B cell (primary cell): ENCODE measurements at regions not wholly inside any gene's neighbourhood (a gene's known extent, or its start where the extent isn't known, plus 50 kb on each side); places are given as distances from the start of the nearest gene placed in this dataset.

Experiments used
- ATAC-seq: fragments of 200-7000 bp; cut with Tn5 transposase; one replicate; pipeline ENCODE4 v1.10.0; 2021; ENCODE audit warnings: low read depth, mild to moderate bottlenecking, moderate number of reproducible peaks, moderate library complexity
- CTCF ChIA-PET: fragments of 350-600 bp; sonication (Branson Sonifier 250); formaldehyde crosslinking; loops from one replicate; lab custom pipeline; 2021; ENCODE audit warnings: antibody characterized with exemption, inconsistent platforms; lab: Charles Lee
- POLR2A ChIA-PET: fragments of 350-600 bp; sonication (Branson Sonifier 250); formaldehyde crosslinking; loops from one replicate; lab custom pipeline; 2021; ENCODE audit warnings: antibody characterized with exemption; lab: Charles Lee
- DNase-seq: peaks from one replicate; pipeline ENCODE4 v3.0.0; 2013
- H2AFZ ChIP-seq: 2 replicates; pipeline ENCODE4 v1.6.1; 2012; ENCODE audit warnings: mild to moderate bottlenecking, low read depth, low read length; ENCODE audit not compliant: insufficient read depth, poor library complexity, severe bottlenecking
- H3K27ac ChIP-seq, 2 donors: 1 replicate in 1 of 2; 2 replicates in 1 of 2; pipeline ENCODE4 v1.5.1; 2012 to 2013; ENCODE audit warnings: low read length in 2 of 2, mild to moderate bottlenecking in 2 of 2, moderate library complexity in 1 of 2
- H3K27me3 ChIP-seq, 4 experiments: fragments of 200-600 bp in 1 of 4; sonication (generic) in 1 of 4; replicated peaks in 1 of 4; 1 replicate in 2 of 4; 2 replicates in 2 of 4; pipeline versions ENCODE4 v1.6.1 to v1.7.0; 2013 to 2016; ENCODE audit warnings: low read length in 3 of 4, mild to moderate bottlenecking in 2 of 4, mixed read lengths in 1 of 4, moderate library complexity in 1 of 4; ENCODE audit not compliant: insufficient read depth in 4 of 4, control insufficient read depth in 3 of 4; ENCODE audit errors: control extremely low read depth in 1 of 4
- H3K36me3 ChIP-seq, 2 experiments: replicated peaks in 1 of 2; 1 replicate in 1 of 2; 2 replicates in 1 of 2; pipeline versions ENCODE4 v1.6.1 to v1.7.1; 2013; ENCODE audit warnings: low read length in 1 of 2; ENCODE audit not compliant: insufficient read depth in 2 of 2, control insufficient read depth in 1 of 2; ENCODE audit errors: control extremely low read depth in 1 of 2, extremely low read depth in 1 of 2
- H3K4me1 ChIP-seq, 2 donors: fragments of 200-600 bp in 1 of 2; sonication (generic) in 1 of 2; 1 replicate in 1 of 2; 2 replicates in 1 of 2; pipeline versions ENCODE4 v1.5.1 to v1.6.1; 2013 to 2017; ENCODE audit warnings: low read length in 2 of 2; ENCODE audit not compliant: control insufficient read depth in 2 of 2, insufficient read depth in 2 of 2
- H3K4me2 ChIP-seq: replicated peaks from 2 replicates; pipeline ENCODE3; 2012; ENCODE audit warnings: mild to moderate bottlenecking, low read depth, low read length; ENCODE audit not compliant: poor library complexity, severe bottlenecking
- H3K4me3 ChIP-seq, 5 experiments: fragments of 200-600 bp in 1 of 5; sonication (generic) in 1 of 5; 1 replicate in 3 of 5; 2 replicates in 2 of 5; pipeline versions ENCODE4 v1.5.1 to v1.7.0; 2011 to 2016; ENCODE audit warnings: low read length in 4 of 5, mild to moderate bottlenecking in 4 of 5, low read depth in 2 of 5, control low read depth in 1 of 5, moderate library complexity in 1 of 5; ENCODE audit not compliant: insufficient read depth in 1 of 5; ENCODE audit errors: control extremely low read depth in 1 of 5, extremely low read depth in 1 of 5
- H3K79me2 ChIP-seq: fragments of 200-600 bp; sonication (generic); one replicate; pipeline ENCODE4 v1.6.0; 2016; ENCODE audit warnings: low read length; ENCODE audit not compliant: control insufficient read depth, insufficient read depth
- H3K9ac ChIP-seq: fragments of 200-600 bp; sonication (generic); 2 replicates; pipeline ENCODE4 v1.6.1; 2017; ENCODE audit warnings: mild to moderate bottlenecking, low read length, moderate library complexity
- H3K9me3 ChIP-seq, 3 donors: one replicate each; pipeline versions ENCODE4 v1.6.1 to v1.7.1; 2013; ENCODE audit warnings: low read length in 2 of 3; ENCODE audit not compliant: control insufficient read depth in 2 of 3, insufficient read depth in 1 of 3; ENCODE audit errors: control extremely low read depth in 1 of 3
- H4K20me1 ChIP-seq: 2 replicates; pipeline ENCODE4 v1.6.0; 2012; ENCODE audit warnings: mild to moderate bottlenecking, low read length; ENCODE audit not compliant: insufficient read depth, control insufficient read depth, poor library complexity, severe bottlenecking
- H3K27ac Mint-ChIP-seq: one replicate; pipeline ENCODE4 v1.8.0; 2021; ENCODE audit warnings: mixed read lengths
- H3K27me3 Mint-ChIP-seq: one replicate; pipeline ENCODE4 v1.8.0; 2021; ENCODE audit warnings: mixed read lengths
- H3K4me1 Mint-ChIP-seq: one replicate; pipeline ENCODE4 v1.8.0; 2021; ENCODE audit warnings: mixed read lengths
- H3K4me3 Mint-ChIP-seq: one replicate; pipeline ENCODE4 v1.8.0; 2021; ENCODE audit warnings: mixed read lengths
- H3K9me3 Mint-ChIP-seq: one replicate; pipeline ENCODE4 v1.8.0; 2022; ENCODE audit warnings: mixed read lengths; ENCODE audit not compliant: insufficient read depth
- EZH2 ChIP-seq: IDR thresholded peaks from 2 replicates; pipeline ENCODE4 v1.6.1; 2012; ENCODE audit warnings: borderline replicate concordance, low read depth, mild to moderate bottlenecking, moderate library complexity, low read length; ENCODE audit not compliant: insufficient read depth, poor library complexity, severe bottlenecking
- WGBS: methylation state at CpG from one replicate; pipeline ENCODE4 v1.1.5; 2013; ENCODE audit warnings: missing lambda C conversion rate; ENCODE audit not compliant: insufficient coverage; 5-methylcytosine and 5-hydroxymethylcytosine counted together
- intact Hi-C: fragments of 100-400 bp; cut with micrococcal nuclease; formaldehyde crosslinking; loops from one replicate; pipeline ENCODE4 v1.10.0; 2022
- TF ChIP-seq, protein P1 (sequence below): fragments of 200-600 bp; IDR thresholded peaks from one replicate; pipeline ENCODE4 v1.8.0; 2022; ENCODE audit warnings: antibody characterized with exemption, mild to moderate bottlenecking

DNA sequence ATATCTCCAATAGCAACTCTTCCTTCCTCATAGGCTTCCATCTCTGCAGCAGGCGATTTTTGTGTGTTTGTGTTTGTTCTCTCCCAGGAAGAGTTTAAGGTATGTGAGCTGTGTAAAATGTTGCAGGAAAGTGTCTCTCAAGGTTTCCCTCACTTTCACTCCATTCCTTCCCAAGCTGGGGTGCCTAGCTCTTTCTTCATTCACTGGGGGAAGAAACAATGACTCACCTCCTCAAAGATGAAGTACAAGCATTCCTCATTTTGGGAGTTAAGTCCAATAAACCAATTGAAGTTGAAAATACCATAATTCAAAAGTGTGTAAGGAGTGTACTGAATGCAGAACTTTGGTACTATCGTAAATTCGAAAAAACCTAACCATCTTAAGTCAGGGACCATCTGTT, 422.7 kb upstream of the CFAP20DC start:
- CTCF ChIA-PET, result no interaction called here
- Mint-ChIP-seq H3K4me1 (peaks cover 2% of the 10 kb centered on the region), H3K4me3 (no peak overlapping the region)

DNA sequence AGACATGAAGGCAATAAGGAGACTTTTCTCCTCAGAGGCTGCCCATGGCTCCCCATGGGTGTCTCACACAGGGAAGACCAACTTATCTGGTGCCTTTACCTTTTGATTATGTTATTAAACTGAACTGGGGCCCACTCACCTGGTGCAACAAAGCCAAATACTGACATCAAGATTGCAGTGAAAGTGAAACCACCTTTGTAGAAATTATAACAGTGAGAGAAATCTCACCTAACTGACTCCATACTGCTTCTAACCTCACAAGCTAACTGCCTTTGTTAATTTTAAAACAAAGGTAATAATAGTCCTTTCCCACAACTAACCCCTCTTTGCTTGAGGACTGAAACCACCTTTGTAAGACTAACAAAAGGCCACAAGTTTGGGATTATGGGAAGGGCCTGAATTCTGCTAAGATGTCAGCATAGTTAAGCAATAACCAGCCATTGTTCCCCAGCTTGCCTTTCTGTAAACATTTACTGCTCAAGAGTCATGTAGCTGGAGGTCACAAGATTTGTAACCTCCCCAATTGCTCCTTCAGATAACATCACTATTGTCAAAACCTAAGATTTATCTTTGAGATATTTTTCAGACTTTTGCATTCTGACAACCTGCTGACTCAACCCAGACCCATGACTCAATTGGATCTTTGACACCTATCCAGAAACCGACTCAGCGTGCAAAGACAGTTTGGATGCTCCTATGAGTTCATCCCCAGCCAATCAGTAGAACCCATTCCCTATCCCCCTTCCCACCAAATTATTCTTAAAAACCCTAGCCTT, 420.3 kb upstream of the CFAP20DC start:
- no peak overlapping the region for H3K4me3 Mint-ChIP-seq
- no peak for TF ChIP-seq EZH2
- TF ChIP-seq, protein P1, sequence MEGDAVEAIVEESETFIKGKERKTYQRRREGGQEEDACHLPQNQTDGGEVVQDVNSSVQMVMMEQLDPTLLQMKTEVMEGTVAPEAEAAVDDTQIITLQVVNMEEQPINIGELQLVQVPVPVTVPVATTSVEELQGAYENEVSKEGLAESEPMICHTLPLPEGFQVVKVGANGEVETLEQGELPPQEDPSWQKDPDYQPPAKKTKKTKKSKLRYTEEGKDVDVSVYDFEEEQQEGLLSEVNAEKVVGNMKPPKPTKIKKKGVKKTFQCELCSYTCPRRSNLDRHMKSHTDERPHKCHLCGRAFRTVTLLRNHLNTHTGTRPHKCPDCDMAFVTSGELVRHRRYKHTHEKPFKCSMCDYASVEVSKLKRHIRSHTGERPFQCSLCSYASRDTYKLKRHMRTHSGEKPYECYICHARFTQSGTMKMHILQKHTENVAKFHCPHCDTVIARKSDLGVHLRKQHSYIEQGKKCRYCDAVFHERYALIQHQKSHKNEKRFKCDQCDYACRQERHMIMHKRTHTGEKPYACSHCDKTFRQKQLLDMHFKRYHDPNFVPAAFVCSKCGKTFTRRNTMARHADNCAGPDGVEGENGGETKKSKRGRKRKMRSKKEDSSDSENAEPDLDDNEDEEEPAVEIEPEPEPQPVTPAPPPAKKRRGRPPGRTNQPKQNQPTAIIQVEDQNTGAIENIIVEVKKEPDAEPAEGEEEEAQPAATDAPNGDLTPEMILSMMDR, result no peak
- no peaks in the 10 kb centered on the region for H3K27me3 Mint-ChIP-seq
- intact Hi-C loops, result no loop called here
- peaks cover 5% of the 10 kb centered on the region for H3K4me1 Mint-ChIP-seq
- Histone ChIP-seq H3K9me3 (no peaks in the 10 kb centered on the region), H3K79me2 (no peaks in the 10 kb centered on the region), H3K4me3 (no peak overlapping the region), H2AFZ (no peak overlapping the region), H3K27ac (no peak overlapping the region), H3K4me2 (no peak overlapping the region), H3K36me3 (no peaks in the 10 kb centered on the region), H3K27me3 (no peaks in the 10 kb centered on the region), H3K9ac (no peak overlapping the region), H3K4me1 (no peaks in the 10 kb centered on the region), H4K20me1 (no peaks in the 10 kb centered on the region)
- DNase-seq (no peak), ATAC-seq (no peak)
- POLR2A ChIA-PET, result no interaction called here
- H3K9me3 Mint-ChIP-seq, result no peaks in the 10 kb centered on the region
- no peak overlapping the region for H3K27ac Mint-ChIP-seq
- CTCF ChIA-PET, result no interaction called here
- 85% methylated on average over 2 of the region's 2 CpGs for WGBS

More for the DNA sequence above, 422.7 kb upstream of the CFAP20DC start:
- TF ChIP-seq, protein P1, result no peak
- no peak for TF ChIP-seq EZH2
- POLR2A ChIA-PET, result no interaction called here
- no peaks in the 10 kb centered on the region for H4K20me1 ChIP-seq
- H3K9ac ChIP-seq, result no peak overlapping the region
- no peaks in the 10 kb centered on the region for H3K27me3 ChIP-seq
- H3K4me3 ChIP-seq, result no peak overlapping the region
- H3K4me2 ChIP-seq, result no peak overlapping the region
- no peak overlapping the region for H3K27ac ChIP-seq
- no peaks in the 10 kb centered on the region for H3K4me1 ChIP-seq
- ATAC-seq, result no peak
- no peaks in the 10 kb centered on the region for H3K36me3 ChIP-seq
- no peak overlapping the region for H3K27ac Mint-ChIP-seq
- H3K27me3 Mint-ChIP-seq, result no peaks in the 10 kb centered on the region
- no peaks in the 10 kb centered on the region for H3K79me2 ChIP-seq
- no peaks in the 10 kb centered on the region for H3K9me3 ChIP-seq
- H2AFZ ChIP-seq, result no peak overlapping the region
- no CpG with 5 or more reads among the region's 3 CpGs for WGBS
- no peak for DNase-seq
- intact Hi-C loops, result no loop called here
- no peaks in the 10 kb centered on the region for H3K9me3 Mint-ChIP-seq
